Adrenal gland (tissue), 5 donors: ENCODE measurements at regions not wholly inside any gene's neighbourhood (a gene's known extent, or its start where the extent isn't known, plus 50 kb on each side); places are given as distances from the start of the nearest gene placed in this dataset.

Experiments used
- POLR2A ChIP-seq, 2 donors: fragments of 450-650 bp; IDR thresholded peaks; one replicate each; pipeline ENCODE4 v1.6.1; 2017; ENCODE audit warnings: antibody characterized with exemption in 2 of 2, mild to moderate bottlenecking in 2 of 2, moderate library complexity in 1 of 2
- TF ChIP-seq, protein P1 (sequence below), 6 experiments: fragments of 450-650 bp in 4 of 6; fragments of 200-600 bp in 2 of 6; sonication (generic) in 1 of 6; IDR thresholded peaks; 1 replicate in 5 of 6; 2 replicates in 1 of 6; pipeline versions ENCODE4 v1.5.1 to v1.8.0; 2016 to 2021; ENCODE audit warnings: antibody characterized with exemption in 6 of 6, mild to moderate bottlenecking in 2 of 6, moderate library complexity in 1 of 6
- donor health status: DM: no; HTN: no; CAD: no.

DNA sequence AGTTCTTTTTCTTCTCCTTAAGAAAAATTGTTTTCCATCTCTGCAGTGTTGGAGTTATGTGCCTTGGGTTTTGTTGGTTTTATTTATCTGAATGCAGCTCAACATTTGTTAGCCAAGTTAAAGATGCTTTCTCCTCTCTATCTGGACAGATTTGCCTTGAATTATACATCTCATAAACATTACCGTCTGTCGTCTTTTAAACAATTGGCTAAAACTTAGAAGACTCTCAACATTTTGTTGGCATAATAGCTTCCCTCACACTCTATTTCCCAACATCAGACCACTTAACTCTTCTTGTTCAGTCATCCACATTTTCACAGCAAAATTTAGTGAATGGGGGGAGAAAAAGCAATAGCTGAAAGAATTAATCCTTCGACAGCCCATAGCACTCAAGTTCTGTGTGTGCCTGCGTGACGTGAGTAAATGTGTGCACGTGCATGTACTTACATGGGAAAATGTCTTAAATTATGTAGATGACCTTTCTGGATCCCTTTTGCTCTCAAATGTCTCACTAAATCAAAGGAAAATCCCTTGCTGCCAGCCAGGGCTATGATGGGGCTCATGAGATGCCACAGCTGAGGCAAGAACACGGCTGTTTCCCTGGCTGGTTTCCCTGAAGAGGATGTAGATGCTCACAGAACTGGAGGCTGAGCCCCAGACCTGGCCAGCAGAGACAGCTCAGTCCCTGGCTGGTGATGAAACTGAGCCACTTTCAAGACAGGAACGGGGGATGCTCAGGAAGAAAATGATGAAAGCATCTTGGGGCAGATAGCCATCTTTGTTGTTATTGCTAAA lies 382.2 kb downstream of the FBXW7 start:
- TF ChIP-seq, protein P1, sequence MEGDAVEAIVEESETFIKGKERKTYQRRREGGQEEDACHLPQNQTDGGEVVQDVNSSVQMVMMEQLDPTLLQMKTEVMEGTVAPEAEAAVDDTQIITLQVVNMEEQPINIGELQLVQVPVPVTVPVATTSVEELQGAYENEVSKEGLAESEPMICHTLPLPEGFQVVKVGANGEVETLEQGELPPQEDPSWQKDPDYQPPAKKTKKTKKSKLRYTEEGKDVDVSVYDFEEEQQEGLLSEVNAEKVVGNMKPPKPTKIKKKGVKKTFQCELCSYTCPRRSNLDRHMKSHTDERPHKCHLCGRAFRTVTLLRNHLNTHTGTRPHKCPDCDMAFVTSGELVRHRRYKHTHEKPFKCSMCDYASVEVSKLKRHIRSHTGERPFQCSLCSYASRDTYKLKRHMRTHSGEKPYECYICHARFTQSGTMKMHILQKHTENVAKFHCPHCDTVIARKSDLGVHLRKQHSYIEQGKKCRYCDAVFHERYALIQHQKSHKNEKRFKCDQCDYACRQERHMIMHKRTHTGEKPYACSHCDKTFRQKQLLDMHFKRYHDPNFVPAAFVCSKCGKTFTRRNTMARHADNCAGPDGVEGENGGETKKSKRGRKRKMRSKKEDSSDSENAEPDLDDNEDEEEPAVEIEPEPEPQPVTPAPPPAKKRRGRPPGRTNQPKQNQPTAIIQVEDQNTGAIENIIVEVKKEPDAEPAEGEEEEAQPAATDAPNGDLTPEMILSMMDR (IDR thresholded peaks at IDR 0.05): no peak
- TF ChIP-seq POLR2A (IDR thresholded peaks at IDR 0.05): no peak
